Activated CD4-positive, alpha-beta T cell treated with anti-CD3 and anti-CD28 coated beads, Interleukin-2, Interleukin-4, amounts not matched to agents 100 ng/mL and 50 ng/mL, durations not matched to agents 16 hours and 8 hours (primary cell): ENCODE measurements at regions not wholly inside any gene's neighbourhood (a gene's known extent, or its start where the extent isn't known, plus 50 kb on each side); places are given as distances from the start of the nearest gene placed in this dataset.
"Not testable (repeated sequence)": the region's sequence is repeated elsewhere in the genome, so short reads cannot be mapped to it uniquely, and the experiment has no call there.

Experiments used
- DNase-seq: peaks from one replicate; pipeline ENCODE4 v3.0.0-alpha.2; 2020; ENCODE audit warnings: low spot score

- DNase-seq = no peak
These were observed 1262.3 kb upstream of the PHF14 start for GRCh38 chr7:9711259-9711918.

DNA sequence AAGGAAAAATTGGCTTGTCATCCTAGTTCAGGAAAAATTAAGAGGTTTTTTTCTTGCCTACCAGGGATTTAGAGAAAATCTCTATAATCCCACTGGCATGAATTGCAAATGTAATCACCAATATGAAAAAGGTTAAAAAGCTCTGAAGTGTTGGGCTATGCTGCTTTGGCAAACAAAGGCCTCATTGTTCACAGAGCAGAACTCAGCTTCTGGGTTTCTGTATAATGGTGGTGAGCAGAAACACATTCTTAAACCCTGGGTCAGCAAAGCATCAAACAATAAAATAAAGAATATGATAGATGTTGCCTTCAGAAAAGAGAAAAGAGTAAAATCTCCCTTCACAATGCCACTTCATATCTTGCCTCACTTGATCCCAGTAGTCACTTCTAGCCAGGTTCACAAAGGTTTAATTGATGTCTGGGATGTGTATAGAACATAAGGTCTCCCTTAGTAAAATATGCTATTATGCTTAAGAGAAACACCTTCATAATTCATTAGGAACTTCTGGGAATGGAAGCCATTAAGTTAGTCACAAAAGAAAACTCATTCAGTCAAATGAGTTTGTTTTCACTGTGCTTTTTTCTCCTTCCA, 1255.5 kb upstream of the PHF14 start:
- DNase-seq = no peak

GRCh38 chr7:9719303-9719702, 1254.4 kb upstream of the PHF14 start:
- no peak for DNase-seq

DNA sequence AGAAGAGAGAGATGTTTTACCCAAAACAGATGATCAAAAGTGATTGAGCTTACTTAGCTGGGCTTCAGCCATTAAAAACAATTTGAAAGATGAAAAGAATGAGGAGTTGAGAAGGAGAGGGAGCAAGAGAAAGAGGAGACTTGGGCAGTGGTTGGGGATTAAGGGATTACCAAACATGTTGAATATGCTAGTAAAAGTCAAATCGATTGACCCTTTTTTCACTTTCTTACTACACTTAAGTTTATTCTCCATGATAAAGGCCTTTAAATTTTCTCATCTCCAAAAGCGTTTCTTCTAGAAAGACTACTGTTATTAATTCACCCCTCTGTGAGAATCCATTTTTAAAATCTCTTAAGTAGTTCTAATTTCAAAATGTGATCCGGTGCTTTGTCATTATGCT, 1254.0 kb upstream of the PHF14 start:
- DNase-seq = no peak

GRCh38 chr7:9725940-9726663, 1247.6 kb upstream of the PHF14 start:
- not testable (repeated sequence) for DNase-seq

DNA sequence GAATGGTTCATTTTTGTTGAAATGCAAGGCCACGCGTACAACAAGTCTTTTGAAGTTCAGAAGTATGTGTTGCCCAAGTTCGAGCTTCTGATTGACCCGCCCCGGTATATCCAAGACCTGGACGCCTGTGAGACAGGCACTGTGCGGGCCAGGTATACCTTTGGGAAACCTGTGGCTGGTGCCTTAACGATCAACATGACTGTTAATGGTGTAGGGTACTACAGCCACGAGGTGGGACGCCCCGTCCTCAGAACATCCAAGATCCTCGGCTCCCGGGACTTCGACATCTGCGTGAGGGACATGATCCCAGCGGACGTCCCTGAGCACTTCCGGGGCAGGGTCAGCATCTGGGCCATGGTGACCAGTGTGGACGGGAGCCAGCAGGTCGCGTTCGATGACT, 1246.9 kb upstream of the PHF14 start:
- not testable (repeated sequence) for DNase-seq

DNA sequence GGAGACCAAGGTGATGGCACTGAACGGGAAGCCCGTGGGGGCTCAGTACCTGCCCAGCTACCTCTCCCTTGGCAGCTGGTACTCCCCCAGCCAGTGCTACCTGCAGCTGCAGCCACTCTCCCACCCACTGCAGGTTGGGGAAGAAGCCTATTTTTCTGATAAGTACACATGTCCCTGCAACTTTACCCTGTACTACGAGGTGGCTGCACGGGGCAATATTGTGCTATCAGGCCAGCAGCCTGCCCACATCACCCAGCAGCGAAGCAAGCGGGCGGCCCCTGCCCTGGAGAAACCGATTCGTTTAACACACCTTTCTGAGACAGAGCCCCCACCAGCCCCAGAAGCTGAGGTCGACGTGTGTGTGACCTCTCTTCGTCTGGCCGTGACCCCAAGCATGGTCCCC, 1246.2 kb upstream of the PHF14 start:
- DNase-seq = not testable (repeated sequence)

- not testable (repeated sequence) for DNase-seq
These were observed 1245.5 kb upstream of the PHF14 start for GRCh38 chr7:9728014-9728657.

DNA sequence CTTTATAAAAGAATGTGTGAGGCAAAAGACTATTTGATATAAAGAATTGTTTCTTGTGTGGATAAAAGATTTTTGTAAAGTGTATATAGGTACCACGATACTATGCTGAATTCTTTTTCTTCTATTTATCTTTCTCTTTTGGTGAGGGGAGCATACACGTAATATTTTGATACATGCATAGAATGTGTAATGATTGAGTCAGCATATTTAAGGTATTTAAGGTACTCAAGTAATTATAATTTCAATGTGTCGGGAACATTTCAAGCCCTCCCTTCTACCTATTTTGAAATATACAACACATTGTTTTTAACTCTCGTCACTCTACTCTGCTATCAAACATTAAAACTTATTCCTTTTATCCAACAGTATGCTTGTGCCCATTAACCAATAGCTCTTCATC, 1221.6 kb upstream of the PHF14 start:
- no peak for DNase-seq

- no peak for DNase-seq
These were observed 1212.4 kb upstream of the PHF14 start for GRCh38 chr7:9761224-9761623.

DNA sequence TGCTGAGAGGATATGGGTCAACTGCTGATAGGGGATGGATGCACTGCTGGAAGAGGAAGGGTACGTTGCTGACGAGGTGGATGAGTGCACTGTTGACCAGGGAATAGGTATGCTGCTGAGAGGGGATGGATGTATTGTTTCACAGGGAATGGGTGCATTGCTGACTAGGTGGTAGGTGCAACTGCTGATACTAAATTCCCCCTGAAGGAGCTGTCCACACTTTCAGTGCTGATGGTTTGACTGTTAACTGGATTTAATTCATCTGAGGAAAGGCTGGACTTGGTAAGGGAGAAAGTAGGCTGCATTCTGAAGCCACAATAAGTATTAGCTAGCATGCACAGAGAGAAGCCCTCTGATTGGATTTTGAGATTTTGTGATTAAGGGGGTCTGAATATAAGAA, 1196.8 kb upstream of the PHF14 start:
- DNase-seq = no peak

DNA sequence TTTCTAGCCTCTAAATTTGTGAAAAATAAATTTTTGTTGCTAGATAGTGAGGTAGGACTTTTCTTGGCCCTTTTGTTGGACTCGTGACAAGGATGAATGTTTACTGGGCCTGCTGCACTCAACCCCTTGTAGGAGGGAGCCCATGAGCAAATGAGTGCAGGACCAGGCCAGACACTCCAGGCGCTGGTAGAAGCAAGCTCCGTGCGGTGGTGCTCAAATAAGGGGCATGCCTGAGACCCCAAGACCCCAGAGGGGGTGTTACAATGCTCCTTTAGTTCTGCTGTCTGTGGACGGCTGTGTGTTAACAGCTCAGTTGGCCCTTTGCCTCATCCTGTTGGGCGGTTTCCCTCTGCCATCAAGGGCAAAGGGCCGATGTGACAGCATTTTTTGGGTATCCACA, 1195.3 kb upstream of the PHF14 start:
- no peak for DNase-seq

GRCh38 chr7:9781710-9782109, 1192.0 kb upstream of the PHF14 start:
- no peak for DNase-seq

- no peak for DNase-seq
These were observed 1191.4 kb upstream of the PHF14 start for GRCh38 chr7:9782275-9782674.

GRCh38 chr7:9785211-9785610, 1188.5 kb upstream of the PHF14 start:
- DNase-seq = no peak

DNA sequence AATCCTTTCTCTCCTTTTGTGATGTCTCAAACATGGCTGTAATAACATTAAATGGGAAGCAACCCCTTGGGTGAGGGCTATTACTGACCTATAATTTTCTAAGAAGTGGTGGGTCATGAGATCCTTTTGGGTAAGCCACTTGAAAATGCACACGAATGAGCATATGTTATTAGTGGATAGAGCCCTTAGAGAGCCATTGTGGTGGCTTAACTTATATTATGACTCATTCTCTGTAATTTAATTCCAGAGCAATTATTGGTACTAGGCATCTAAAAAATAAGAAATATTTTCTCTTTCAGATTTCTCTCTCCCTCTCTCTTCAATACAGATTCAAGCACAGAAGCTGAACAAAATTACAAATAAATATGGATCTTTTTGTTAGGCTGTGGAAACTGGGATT, 1177.4 kb upstream of the PHF14 start:
- no peak for DNase-seq

DNA sequence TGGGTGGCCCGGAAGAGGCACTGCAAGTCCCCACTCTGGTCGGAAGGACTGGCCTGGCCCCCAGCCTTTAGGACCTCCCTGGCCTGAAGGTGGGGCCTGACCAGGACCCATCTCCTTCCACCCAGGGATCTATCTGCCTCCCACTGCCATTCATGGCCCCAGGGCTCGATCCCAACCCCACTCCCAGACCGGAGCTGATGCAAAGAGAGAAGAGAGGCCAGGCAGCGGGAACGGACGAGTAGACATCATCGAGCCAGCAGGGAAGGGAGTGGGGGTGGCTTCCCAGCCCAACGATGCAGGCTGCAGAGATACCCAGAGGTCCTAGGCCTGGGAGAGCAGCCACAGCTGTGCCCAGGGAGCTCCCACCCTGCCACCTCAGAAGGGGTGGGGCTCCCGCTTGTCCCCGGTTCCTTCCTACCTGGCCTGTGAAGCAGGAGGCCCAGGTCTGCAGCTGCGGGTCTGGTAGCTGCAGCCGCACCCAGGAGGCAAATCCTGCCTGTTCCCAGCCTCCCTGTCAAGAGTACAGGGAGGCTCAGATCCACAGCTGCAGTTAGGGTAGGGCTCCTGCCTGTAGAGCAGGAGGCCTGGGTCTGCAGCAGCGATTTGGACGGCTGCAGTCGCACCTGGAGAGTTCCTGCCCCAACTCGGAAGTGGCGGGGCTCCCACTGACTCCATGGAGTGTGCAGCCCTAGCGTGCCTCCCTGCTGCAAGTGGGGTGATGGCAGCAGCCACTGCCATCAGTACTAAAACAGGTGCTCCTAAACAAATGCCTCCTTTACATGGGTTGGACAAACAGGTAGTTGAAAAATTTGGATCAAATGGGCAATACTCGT, 1151.0 kb upstream of the PHF14 start:
- DNase-seq = no peak

DNA sequence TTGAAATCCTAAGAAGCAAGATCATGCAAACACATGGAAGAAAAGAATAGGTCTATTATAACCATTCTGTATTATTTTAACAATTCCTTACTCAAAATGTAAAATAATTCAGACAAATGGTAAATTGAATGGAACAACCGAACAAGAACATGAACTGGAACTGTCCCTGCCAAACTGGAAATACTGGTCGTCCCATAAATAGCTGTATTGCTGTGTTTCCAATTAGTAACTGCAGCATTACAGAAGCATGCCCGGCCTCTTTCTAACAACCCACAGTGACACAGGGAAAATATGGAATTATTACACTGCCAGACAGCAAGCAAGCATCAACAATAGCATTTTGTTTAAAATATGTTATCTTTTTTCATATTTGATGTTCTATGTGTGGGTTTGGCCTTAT, 1138.5 kb upstream of the PHF14 start:
- no peak for DNase-seq

DNA sequence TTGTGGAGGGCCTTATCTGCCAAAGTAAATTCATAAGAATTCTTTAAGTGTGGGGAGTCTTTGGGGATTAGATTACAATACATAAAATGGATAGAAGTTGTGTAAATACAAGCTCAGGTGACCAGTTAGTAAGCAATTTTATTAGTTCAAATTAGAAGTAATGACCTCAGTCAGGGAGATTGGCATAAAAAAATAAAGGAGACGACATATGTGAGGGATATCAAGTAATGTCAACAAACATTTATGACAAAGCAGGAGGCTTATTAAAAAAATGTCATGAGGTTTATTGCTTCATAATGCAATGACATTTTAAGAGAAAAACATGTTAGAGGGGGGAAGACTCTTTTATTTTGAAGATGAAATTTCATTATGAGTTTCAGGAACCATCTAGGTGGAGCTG, 1137.0 kb upstream of the PHF14 start:
- no peak for DNase-seq

GRCh38 chr7:9842301-9842700, 1131.4 kb upstream of the PHF14 start:
- DNase-seq = no peak

GRCh38 chr7:9846902-9847301, 1126.8 kb upstream of the PHF14 start:
- no peak for DNase-seq

DNA sequence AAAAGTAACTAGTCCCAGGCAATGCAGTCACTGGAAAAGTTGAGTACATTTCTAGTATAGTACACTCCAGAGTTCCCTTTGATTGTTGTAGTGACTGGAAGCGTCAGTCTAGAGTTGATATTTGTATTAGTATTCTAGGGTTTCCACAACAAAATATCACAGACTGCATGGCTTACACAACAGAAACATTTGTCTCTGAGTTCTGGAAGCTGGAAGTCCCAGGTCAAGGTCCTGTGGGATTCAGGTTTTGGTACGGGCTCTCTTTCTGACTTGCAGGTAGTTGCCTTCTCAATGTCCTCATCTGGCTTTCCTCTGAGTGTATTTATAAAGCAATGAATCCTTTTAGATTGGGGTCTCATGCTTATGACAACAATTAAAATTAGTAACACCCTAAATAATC, 1119.1 kb upstream of the PHF14 start:
- no peak for DNase-seq
